Activated B cell treated with CpG ODN at 0.5 μM for 24 hours (primary cell): ENCODE measurements at regions not wholly inside any gene's neighbourhood (a gene's known extent, or its start where the extent isn't known, plus 50 kb on each side); places are given as distances from the start of the nearest gene placed in this dataset.
A peak's percentile ranks its signal among the peaks of the same experiment; 100 is the strongest.

ENCODE experiments used
- ATAC-seq: fragments of 200-7000 bp; cut with Tn5 transposase; one replicate; pipeline ENCODE4 v1.10.0; 2021; ENCODE audit warnings: low read depth, mild to moderate bottlenecking, moderate library complexity
- CTCF ChIA-PET: fragments of 350-600 bp; sonication (Branson Sonifier 250); formaldehyde crosslinking; loops from one replicate; lab custom pipeline; 2021; ENCODE audit warnings: antibody characterized with exemption; lab: Charles Lee
- POLR2A ChIA-PET: fragments of 350-600 bp; sonication (Branson Sonifier 250); formaldehyde crosslinking; loops from one replicate; lab custom pipeline; 2021; ENCODE audit warnings: antibody characterized with exemption; lab: Charles Lee
- DNase-seq: peaks from one replicate; pipeline ENCODE4 v3.0.0; 2022
- H3K27ac Mint-ChIP-seq: one replicate; pipeline ENCODE4 v1.8.0; 2020; ENCODE audit warnings: mixed read lengths
- H3K27me3 Mint-ChIP-seq: one replicate; pipeline ENCODE4 v1.8.0; 2021; ENCODE audit warnings: mixed read lengths
- H3K36me3 Mint-ChIP-seq: one replicate; pipeline ENCODE4 v1.8.0; 2021; ENCODE audit warnings: low read depth, mixed read lengths
- H3K4me1 Mint-ChIP-seq: one replicate; pipeline ENCODE4 v1.8.0; 2021; ENCODE audit warnings: mixed read lengths
- H3K4me3 Mint-ChIP-seq: one replicate; pipeline ENCODE4 v1.8.0; 2020; ENCODE audit warnings: mild to moderate bottlenecking, mixed read lengths
- H3K9me3 Mint-ChIP-seq: one replicate; pipeline ENCODE4 v1.8.0; 2020; ENCODE audit warnings: mixed read lengths
- CTCF ChIP-seq: fragments of 200-600 bp; IDR thresholded peaks from one replicate; pipeline ENCODE4 v1.8.0; 2022; ENCODE audit warnings: antibody characterized with exemption, mild to moderate bottlenecking
- intact Hi-C: fragments of 100-400 bp; cut with micrococcal nuclease; formaldehyde crosslinking; loops from one replicate; pipeline ENCODE4 v1.15.1; 2024

- no peaks in the 10 kb centered on the region for H3K9me3 Mint-ChIP-seq
- DNase-seq = no peak
- POLR2A ChIA-PET = no interaction called here
- CTCF ChIA-PET = no interaction called here
- H3K27ac Mint-ChIP-seq = no peak overlapping the region
- no peak for ATAC-seq
- TF ChIP-seq CTCF = no peak
- no peak overlapping the region for H3K4me3 Mint-ChIP-seq
- intact Hi-C loops = no loop called here
- no peaks in the 10 kb centered on the region for H3K36me3 Mint-ChIP-seq
- no peaks in the 10 kb centered on the region for H3K27me3 Mint-ChIP-seq
- H3K4me1 Mint-ChIP-seq = peaks cover 9% of the 10 kb centered on the region
Observed at GRCh38 chr5:159488516-159488915, 158.2 kb upstream of the IL12B start.

DNA sequence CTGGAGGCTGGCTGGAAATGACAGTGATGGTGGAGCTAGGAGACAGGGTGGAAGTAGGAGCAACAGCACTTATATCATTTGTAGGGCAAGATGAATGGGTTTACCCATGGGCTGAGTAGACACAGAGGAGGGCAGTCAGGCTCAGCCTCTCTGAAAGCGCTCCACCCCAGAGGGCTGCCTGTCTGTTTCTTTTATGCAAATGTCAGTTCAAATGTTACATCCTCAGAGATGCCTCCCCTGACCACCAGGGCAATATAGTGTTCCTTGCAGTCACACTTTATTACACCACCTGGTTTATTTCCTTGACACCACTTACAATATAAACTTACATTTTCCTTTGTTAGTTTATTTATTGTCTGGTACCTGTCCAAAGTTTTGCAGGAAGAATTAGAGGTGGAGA, 159.5 kb upstream of the IL12B start:
- ATAC-seq (peak; percentile 88), DNase-seq (no peak)
- intact Hi-C loops = no loop called here
- ChIA-PET POLR2A (no interaction called here), CTCF (interaction anchor here (0.6 kb wide), 1 partner anchor 9 kb away, joined by 3 read pairs; no protein-coding TSS in a partner anchor)
- peaks cover 9% of the 10 kb centered on the region for H3K4me1 Mint-ChIP-seq
- no peaks in the 10 kb centered on the region for H3K27me3 Mint-ChIP-seq
- no peaks in the 10 kb centered on the region for H3K9me3 Mint-ChIP-seq
- no peak overlapping the region for H3K4me3 Mint-ChIP-seq
- H3K27ac Mint-ChIP-seq = no peak overlapping the region
- H3K36me3 Mint-ChIP-seq = no peaks in the 10 kb centered on the region
- no peak for TF ChIP-seq CTCF

DNA sequence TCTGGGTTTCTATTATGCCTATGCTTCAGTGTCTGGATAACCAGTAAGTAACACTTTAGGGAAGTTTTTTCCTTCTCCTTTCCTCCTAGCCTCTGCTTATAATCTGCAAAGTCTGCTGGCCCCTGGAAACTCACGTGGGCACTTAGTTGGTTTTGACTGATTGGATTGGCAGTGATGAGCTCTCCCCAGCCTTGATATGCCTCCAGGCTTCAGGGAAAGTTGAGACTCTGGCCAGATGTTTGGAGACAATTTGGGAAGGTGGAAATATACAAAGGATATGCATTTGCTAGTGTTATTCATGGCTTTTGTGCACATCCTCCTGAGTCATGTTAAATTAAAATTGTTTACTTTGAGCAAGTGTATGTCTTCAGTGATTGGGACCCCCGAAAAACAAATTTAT, 160.2 kb upstream of the IL12B start:
- CTCF ChIA-PET = no interaction called here
- Mint-ChIP-seq H3K9me3 (no peaks in the 10 kb centered on the region), H3K4me3 (no peak overlapping the region), H3K4me1 (peaks cover 9% of the 10 kb centered on the region), H3K27ac (no peak overlapping the region), H3K27me3 (no peaks in the 10 kb centered on the region), H3K36me3 (no peaks in the 10 kb centered on the region)
- POLR2A ChIA-PET = no interaction called here
- intact Hi-C loops = no loop called here
- TF ChIP-seq CTCF = no peak
- DNase-seq (no peak), ATAC-seq (no peak)

DNA sequence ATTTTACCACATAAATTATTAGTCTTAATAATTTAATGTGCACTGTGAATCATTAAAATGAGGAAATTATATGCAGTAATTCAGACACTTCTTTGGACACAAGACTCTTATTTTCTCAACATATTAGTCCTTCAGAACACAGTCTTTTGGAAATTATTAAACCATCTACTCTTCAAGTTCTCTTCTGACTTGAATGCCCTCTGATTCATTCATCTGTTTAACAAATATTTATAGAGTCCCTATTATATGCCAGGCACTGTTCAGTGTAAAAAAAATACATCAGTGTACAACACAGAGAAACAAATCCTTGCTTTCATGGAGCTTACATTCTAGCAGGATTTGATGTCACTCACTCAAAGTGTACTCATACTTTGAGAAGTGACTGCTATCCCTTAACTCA, 163.4 kb upstream of the IL12B start:
- Mint-ChIP-seq H3K4me3 (no peak overlapping the region), H3K27ac (no peak overlapping the region), H3K4me1 (peaks cover 9% of the 10 kb centered on the region), H3K27me3 (no peaks in the 10 kb centered on the region), H3K36me3 (no peaks in the 10 kb centered on the region), H3K9me3 (no peaks in the 10 kb centered on the region)
- no peak for ATAC-seq
- intact Hi-C loops = no loop called here
- no peak for TF ChIP-seq CTCF
- ChIA-PET CTCF (no interaction called here), POLR2A (no interaction called here)
- DNase-seq = no peak

DNA sequence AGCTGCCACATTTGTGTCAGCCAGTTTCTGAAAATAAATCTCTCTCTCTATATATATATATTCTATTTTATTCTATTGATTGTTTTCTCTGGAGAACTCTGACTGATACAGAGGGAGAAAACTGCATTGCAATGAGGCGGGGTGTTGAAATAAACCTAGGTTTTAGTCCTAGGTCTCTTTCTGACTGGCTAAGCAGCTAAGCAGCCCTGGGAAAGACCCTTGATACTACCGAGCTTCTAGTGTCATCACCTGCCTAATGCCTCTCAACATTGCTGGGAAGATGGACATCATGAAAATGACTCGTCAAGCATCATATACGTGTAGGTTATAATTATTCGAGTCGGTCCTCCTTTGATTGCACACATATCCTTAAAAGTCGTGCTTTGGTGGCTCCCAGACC, 166.5 kb upstream of the IL12B start:
- DNase-seq (no peak), ATAC-seq (no peak)
- H3K4me1 Mint-ChIP-seq = no peaks in the 10 kb centered on the region
- ChIA-PET CTCF (no interaction called here), POLR2A (interaction anchor here (0.7 kb wide), 1 partner anchor 44 kb away, joined by 3 read pairs; no protein-coding TSS in a partner anchor)
- peaks cover 2% of the 10 kb centered on the region for H3K9me3 Mint-ChIP-seq
- H3K4me3 Mint-ChIP-seq = no peak overlapping the region
- TF ChIP-seq CTCF = no peak
- no peaks in the 10 kb centered on the region for H3K27me3 Mint-ChIP-seq
- no peaks in the 10 kb centered on the region for H3K36me3 Mint-ChIP-seq
- H3K27ac Mint-ChIP-seq = no peak overlapping the region
- intact Hi-C loops = no loop called here
